GM19099 (cell line): ENCODE measurements at regions not wholly inside any gene's neighbourhood (a gene's known extent, or its start where the extent isn't known, plus 50 kb on each side); places are given as distances from the start of the nearest gene placed in this dataset.

Experiments used
- POLR2A ChIP-seq: IDR thresholded peaks from 3 replicates; pipeline ENCODE4 v1.6.1; 2011; ENCODE audit warnings: low read depth; ENCODE audit not compliant: insufficient read length; ENCODE audit errors: extremely low read depth

DNA sequence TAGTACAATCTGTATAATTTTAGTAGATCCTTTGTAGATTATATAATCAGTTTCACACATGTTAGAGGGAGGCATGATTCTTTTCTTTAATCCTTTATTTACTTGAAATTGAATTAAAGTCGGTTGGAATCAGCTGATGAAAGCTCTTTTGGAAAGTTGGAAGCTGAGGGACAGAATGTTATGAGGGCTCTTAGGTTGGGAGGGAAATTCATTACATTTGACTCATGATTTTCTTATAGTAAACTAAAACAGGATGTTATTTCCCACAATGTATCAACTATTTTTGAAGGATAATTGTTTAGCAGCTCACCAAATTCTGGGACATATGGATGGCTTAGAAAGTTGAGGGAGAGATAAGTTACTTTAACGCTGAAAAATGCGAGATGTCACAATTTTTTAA is 52.7 kb upstream of the TMEFF2 start:
- TF ChIP-seq POLR2A: no peak

DNA sequence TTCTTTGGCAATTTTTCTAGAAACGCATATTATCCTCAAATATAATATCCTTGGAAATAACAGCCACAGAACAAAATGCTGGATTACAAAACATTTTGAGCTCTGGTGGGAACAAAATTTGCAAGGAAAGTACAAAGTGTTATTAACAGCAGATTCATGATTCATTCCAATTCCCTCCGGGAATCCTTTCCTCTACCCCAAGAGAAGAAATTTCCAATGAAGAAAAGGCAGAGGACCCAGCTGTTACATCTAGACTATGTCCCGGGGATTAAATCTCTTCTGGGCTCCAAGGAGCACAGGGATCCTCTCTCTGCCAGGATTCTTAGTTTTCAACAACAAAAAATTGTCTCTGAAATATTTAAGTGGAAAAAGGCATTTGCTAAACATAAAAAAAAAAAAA is 51.6 kb upstream of the TMEFF2 start:
- TF ChIP-seq POLR2A: no peak

DNA sequence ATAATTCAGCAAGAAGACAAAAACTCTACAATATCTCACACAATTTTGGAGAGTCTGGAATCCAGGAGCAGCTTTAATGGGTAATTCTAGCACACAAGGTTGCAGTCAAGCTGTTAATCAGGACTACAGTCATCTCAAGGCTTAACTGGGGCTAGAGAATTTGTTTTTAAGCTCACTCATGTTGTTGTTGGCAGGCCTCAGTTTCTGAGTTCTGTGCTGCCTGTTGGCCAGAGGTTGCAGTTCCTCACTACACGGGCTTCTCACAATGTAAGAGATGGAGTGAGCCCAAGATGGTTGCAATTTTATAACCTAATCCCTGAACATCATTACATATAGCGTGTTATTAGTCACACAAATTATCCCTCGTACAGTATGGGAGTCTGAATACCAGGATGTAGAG is 50.6 kb upstream of the TMEFF2 start:
- TF ChIP-seq POLR2A: no peak
